ENCODE measurements at regions not wholly inside any gene's neighbourhood (a gene's known extent, or its start where the extent isn't known, plus 50 kb on each side); places are given as distances from the start of the nearest gene placed in this dataset.

- Mint-ChIP-seq H3K4me1 (peaks cover 5% of the 10 kb centered on the region), H3K27ac (no peak overlapping the region), H3K4me3 (no peak overlapping the region), H3K27me3 (ENCODE audit: insufficient read depth, low read depth) (no peaks in the 10 kb centered on the region), H3K9me3 (no peaks in the 10 kb centered on the region), H3K36me3 (no peaks in the 10 kb centered on the region)
- Histone ChIP-seq H3K9ac (no peak overlapping the region), H4K20me1 (ENCODE audit: low read depth) (no peaks in the 10 kb centered on the region), H3K36me3 (no peaks in the 10 kb centered on the region), H3F3A (ENCODE audit: low read depth) (peaks cover 22% of the 10 kb centered on the region), H3K27me3 (no peaks in the 10 kb centered on the region), H3K4me3 (no peak overlapping the region), H3K79me2 (ENCODE audit: low read depth) (no peaks in the 10 kb centered on the region), H3K4me2 (no peak overlapping the region), H3K4me1 (peaks cover 8% of the 10 kb centered on the region), H2AFZ (replicated peaks) (peak overlapping the region; percentile 88), H3K27ac (peak overlapping the region; percentile 65), H3K9me3 (ENCODE audit: low read depth) (no peaks in the 10 kb centered on the region)
- no peak for DNase-seq (ENCODE audit: low spot score)
- no peak for TF ChIP-seq EZH2phosphoT487 (IDR thresholded peaks at IDR 0.05)
- no peak for TF ChIP-seq EZH2 (IDR thresholded peaks at IDR 0.05)
- TF ChIP-seq, protein P1, sequence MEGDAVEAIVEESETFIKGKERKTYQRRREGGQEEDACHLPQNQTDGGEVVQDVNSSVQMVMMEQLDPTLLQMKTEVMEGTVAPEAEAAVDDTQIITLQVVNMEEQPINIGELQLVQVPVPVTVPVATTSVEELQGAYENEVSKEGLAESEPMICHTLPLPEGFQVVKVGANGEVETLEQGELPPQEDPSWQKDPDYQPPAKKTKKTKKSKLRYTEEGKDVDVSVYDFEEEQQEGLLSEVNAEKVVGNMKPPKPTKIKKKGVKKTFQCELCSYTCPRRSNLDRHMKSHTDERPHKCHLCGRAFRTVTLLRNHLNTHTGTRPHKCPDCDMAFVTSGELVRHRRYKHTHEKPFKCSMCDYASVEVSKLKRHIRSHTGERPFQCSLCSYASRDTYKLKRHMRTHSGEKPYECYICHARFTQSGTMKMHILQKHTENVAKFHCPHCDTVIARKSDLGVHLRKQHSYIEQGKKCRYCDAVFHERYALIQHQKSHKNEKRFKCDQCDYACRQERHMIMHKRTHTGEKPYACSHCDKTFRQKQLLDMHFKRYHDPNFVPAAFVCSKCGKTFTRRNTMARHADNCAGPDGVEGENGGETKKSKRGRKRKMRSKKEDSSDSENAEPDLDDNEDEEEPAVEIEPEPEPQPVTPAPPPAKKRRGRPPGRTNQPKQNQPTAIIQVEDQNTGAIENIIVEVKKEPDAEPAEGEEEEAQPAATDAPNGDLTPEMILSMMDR (IDR thresholded peaks at IDR 0.05) = no peak
Observed at GRCh38 chr9:29865764-29866313, 2292.6 kb upstream of the C9orf72 start.

DNA sequence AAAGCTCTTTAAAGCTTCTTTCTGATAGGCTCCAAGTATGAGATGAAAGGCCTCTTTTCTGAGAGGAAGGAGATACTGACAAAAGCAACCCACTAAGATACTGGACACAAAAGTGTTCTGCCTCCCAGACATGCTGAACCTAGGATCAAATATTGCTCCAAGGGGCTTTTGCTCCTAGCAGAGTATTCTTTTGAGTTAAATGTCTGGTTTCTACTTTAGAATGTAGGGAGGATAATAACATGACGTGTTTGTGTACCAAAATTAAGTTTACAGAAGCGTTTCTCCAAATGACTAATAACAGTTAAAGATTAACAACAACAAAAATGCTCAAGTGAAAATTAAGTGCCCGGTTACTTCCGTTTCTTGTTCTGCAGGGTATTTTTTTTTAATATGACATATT lies 2293.3 kb upstream of the C9orf72 start:
- Mint-ChIP-seq H3K4me3 (no peak overlapping the region), H3K27ac (no peak overlapping the region), H3K4me1 (peaks cover 5% of the 10 kb centered on the region), H3K9me3 (no peaks in the 10 kb centered on the region), H3K36me3 (no peaks in the 10 kb centered on the region), H3K27me3 (ENCODE audit: insufficient read depth, low read depth) (no peaks in the 10 kb centered on the region)
- H4K20me1 ChIP-seq (ENCODE audit: low read depth) = no peaks in the 10 kb centered on the region
- H3K9ac ChIP-seq = no peak overlapping the region
- peak; percentile 4 for DNase-seq (ENCODE audit: low spot score)
- no peak for TF ChIP-seq EZH2 (IDR thresholded peaks at IDR 0.05)
- TF ChIP-seq EZH2phosphoT487 (IDR thresholded peaks at IDR 0.05) = no peak
- TF ChIP-seq, protein P1 (IDR thresholded peaks at IDR 0.05) = no peak
- no peak overlapping the region for H3K4me2 ChIP-seq
- no peaks in the 10 kb centered on the region for H3K27me3 ChIP-seq
- H3K9me3 ChIP-seq (ENCODE audit: low read depth) = no peaks in the 10 kb centered on the region
- peak overlapping the region; percentile 88 for H2AFZ ChIP-seq (replicated peaks)
- no peak overlapping the region for H3K4me3 ChIP-seq
- no peaks in the 10 kb centered on the region for H3K79me2 ChIP-seq (ENCODE audit: low read depth)
- H3K4me1 ChIP-seq = peaks cover 8% of the 10 kb centered on the region
- H3F3A ChIP-seq (ENCODE audit: low read depth) = peaks cover 22% of the 10 kb centered on the region
- no peaks in the 10 kb centered on the region for H3K36me3 ChIP-seq
- H3K27ac ChIP-seq = peak overlapping the region; percentile 65

- no peak overlapping the region for H3K27ac Mint-ChIP-seq
- no peaks in the 10 kb centered on the region for H3K9me3 Mint-ChIP-seq
- DNase-seq (ENCODE audit: low spot score) = no peak
- Histone ChIP-seq H3K79me2 (ENCODE audit: low read depth) (no peaks in the 10 kb centered on the region), H3K4me3 (no peak overlapping the region), H3K4me1 (no peaks in the 10 kb centered on the region), H4K20me1 (ENCODE audit: low read depth) (no peaks in the 10 kb centered on the region), H3K4me2 (no peak overlapping the region), H3K27me3 (no peaks in the 10 kb centered on the region), H2AFZ (replicated peaks) (no peak overlapping the region), H3F3A (ENCODE audit: low read depth) (peaks cover 6% of the 10 kb centered on the region), H3K9ac (no peak overlapping the region), H3K9me3 (ENCODE audit: low read depth) (no peaks in the 10 kb centered on the region), H3K36me3 (no peaks in the 10 kb centered on the region), H3K27ac (no peak overlapping the region)
- no peak overlapping the region for H3K4me3 Mint-ChIP-seq
- no peaks in the 10 kb centered on the region for H3K27me3 Mint-ChIP-seq (ENCODE audit: insufficient read depth, low read depth)
- TF ChIP-seq EZH2 (IDR thresholded peaks at IDR 0.05) (no peak), EZH2phosphoT487 (IDR thresholded peaks at IDR 0.05) (no peak)
- TF ChIP-seq, protein P1 (IDR thresholded peaks at IDR 0.05) = no peak
- H3K36me3 Mint-ChIP-seq = no peaks in the 10 kb centered on the region
- no peaks in the 10 kb centered on the region for H3K4me1 Mint-ChIP-seq
Observed at GRCh38 chr9:29873579-29873978, 2300.3 kb upstream of the C9orf72 start.

Measured in neural progenitor cell (in vitro differentiated cells).